ENCODE measurements at regions not wholly inside any gene's neighbourhood (a gene's known extent, or its start where the extent isn't known, plus 50 kb on each side); places are given as distances from the start of the nearest gene placed in this dataset.

DNA sequence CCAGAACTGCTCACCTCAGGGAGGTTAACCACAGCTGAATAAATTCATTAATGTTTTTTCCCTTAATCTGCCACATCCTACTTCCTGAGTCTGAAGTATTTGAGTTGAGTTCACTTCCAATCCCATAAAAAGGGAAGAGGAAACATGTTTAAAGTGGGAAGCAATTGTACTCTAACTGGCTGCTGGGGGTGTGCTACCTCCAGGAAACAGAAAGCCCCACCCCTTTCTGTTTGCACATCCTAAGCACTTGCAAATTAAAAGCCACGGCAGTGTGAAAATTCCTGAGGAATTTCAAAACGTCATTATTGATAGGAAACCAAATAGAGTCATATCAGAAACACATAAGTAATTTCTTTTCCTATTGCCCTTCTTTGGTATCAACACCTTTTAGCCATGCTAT lies 307.0 kb upstream of the NR5A2 start:
- intact Hi-C loops (cut with micrococcal nuclease) = no loop called here

- intact Hi-C loops (cut with micrococcal nuclease) = no loop called here
These were observed 306.5 kb upstream of the NR5A2 start for GRCh38 chr1:199721001-199721400.

- intact Hi-C loops (cut with micrococcal nuclease) = no loop called here
These were observed 304.1 kb upstream of the NR5A2 start for GRCh38 chr1:199723250-199723956.

DNA sequence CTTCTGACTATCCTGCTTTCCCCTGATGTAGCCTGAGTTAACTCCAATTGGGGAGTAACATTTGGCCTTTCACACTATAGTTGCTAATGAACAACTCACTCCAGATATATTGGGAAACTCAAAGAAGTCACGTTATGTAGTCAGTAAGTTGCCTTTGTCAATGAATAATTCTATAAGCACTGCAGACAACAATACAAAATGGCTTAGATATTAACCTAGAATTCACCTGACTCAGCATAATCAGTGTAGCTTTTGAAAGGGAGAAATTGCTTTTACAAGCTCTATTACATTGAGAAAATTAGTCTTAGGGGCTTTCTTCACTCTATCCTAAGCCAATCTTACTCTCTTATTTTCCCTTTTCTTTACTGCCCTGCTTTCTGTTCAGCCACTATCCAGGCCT lies 303.5 kb upstream of the NR5A2 start:
- intact Hi-C loops (cut with micrococcal nuclease) = no loop called here

GRCh38 chr1:199725002-199725565 lies 302.4 kb upstream of the NR5A2 start:
- intact Hi-C loops (cut with micrococcal nuclease) = no loop called here

DNA sequence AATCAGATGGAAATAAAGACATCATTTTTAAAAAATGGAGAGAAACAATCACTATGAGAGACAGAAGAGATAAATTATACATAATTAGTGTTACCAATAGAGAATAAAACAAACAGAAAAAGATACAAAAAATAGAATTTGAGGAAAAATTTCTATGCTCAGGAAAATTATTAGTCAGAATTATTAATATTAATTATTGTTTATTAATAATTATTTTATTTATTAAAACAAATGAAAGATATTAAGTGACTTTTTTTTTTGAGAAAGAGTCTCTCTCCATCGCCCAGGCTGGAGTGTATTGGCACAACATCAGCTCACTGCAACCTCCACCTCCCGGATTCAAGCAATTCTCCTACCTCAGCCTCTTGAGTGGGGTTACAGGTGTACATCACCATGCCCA lies 299.8 kb upstream of the NR5A2 start:
- intact Hi-C loops (cut with micrococcal nuclease) = no loop called here

DNA sequence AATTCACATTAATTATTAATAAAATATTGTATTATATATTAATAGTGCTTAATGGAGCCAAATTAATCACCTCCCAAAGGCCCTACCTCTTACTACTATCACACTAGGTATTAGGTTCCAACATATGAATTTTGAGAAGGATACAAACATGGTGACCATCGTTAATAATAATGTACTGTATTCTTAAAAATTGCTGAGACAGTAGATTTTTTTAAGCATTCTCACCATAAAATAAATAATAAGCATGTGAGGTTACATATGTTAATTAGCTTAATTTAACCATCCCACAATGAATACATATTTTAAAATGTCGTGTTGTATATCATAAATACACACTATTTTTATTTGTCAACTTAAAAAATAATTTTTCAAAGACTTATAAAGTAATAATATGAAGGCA lies 299.2 kb upstream of the NR5A2 start:
- intact Hi-C loops (cut with micrococcal nuclease) = no loop called here

GRCh38 chr1:199733125-199733524 lies 294.4 kb upstream of the NR5A2 start:
- intact Hi-C loops (cut with micrococcal nuclease) = no loop called here

DNA sequence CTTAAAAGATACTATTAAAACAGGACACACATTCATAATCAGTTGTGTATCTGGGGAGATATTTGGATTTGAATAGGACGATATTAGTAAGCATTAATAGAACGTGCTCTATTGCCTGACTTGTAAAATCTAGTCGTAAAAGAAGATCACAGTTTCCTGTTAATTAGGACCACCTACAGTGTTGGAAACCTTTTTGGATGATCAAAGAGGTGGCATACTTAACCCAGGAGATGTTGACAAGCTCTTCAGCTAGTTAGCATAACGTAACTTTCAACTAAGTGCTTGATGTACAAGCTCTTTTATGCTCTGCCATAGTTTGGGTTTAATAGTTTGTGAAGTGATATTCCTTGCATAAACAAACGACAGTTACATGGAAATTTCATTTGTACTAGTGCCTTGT lies 293.3 kb upstream of the NR5A2 start:
- intact Hi-C loops (cut with micrococcal nuclease) = no loop called here

DNA sequence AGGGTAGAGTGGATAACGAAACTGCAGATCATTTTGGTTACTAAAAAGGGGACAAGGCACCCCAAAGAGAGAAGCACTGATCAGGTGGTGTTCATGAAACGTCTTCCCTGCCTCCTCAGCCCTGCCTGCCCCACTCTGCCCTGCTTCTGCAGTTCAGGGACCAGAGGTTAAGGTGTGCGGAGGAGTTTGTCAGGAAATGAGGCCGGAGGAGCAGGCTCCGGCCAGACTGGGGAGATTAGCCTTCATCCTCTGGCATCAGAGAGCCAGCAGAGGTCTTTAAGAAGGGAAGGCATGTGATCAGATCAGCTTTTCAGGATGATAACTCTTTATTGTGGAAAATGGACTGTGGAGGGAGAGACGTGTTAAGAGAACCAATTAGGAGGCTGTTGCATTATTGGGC lies 291.9 kb upstream of the NR5A2 start:
- intact Hi-C loops (cut with micrococcal nuclease) = no loop called here

- intact Hi-C loops (cut with micrococcal nuclease) = no loop called here
These were observed 290.9 kb upstream of the NR5A2 start for GRCh38 chr1:199736646-199737045.

DNA sequence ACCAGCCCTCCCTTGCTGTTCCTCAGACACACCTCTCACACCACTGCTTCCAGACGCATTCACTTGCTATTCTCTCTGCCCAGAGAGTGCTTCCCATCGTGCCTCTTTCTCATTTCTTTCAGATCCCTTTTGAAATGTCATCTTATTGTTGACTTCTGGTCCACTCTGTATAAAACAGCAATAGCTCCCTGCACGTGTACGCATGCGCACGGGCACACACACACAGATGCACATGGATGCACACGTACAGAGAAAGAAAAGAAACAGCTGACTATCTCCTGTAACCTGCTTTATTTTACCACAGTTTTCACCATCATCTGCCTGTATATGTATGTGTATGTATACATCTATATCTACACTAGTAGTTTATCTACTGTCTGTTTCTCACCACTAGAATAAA lies 285.9 kb upstream of the NR5A2 start:
- intact Hi-C loops (cut with micrococcal nuclease) = no loop called here

- intact Hi-C loops (cut with micrococcal nuclease) = no loop called here
These were observed 285.0 kb upstream of the NR5A2 start for GRCh38 chr1:199742547-199742946.

DNA sequence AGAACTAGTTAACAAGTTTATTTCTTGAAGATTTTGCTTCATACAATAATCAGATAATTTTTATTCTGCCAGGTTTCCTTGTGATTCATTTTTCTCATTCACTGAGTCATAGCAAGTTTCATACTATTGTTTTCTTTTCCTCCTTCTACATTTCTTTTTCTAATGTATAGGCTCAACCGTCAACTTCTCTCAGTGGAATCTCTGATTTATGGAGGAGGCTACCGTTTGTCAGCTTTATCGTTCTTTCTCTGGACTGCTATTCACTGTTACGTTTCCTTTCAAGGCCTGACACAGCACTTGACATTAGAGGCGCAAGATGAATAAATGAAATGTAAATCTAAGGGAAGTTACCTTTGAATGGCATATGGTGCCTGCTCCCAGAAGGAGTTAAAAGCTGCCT lies 284.3 kb upstream of the NR5A2 start:
- intact Hi-C loops (cut with micrococcal nuclease) = no loop called here

GRCh38 chr1:199746666-199747384 lies 280.7 kb upstream of the NR5A2 start:
- intact Hi-C loops (cut with micrococcal nuclease) = no loop called here

DNA sequence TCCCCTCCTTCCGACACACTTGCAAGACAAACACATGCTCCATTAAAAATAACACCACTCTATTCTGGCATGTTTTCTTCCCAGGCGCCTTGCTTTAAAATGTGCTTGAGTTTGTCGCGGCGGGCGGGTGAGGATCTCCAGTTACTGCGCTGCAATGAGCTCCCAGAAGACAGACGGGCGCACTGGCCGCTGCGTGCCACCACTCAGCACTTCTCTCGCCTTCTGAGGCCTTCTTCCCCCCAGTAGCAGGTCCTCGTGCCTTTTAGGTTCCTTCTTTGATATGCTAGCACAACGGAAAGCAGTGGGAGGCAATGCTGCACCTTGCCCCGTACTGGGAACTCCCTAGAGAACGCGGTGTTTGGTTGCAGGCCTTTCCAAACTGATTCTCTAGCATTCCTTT lies 279.5 kb upstream of the NR5A2 start:
- intact Hi-C loops (cut with micrococcal nuclease) = no loop called here

- intact Hi-C loops (cut with micrococcal nuclease) = no loop called here
These were observed 276.0 kb upstream of the NR5A2 start for GRCh38 chr1:199751506-199751905.

GRCh38 chr1:199751962-199752687 lies 275.4 kb upstream of the NR5A2 start:
- intact Hi-C loops (cut with micrococcal nuclease) = no loop called here

DNA sequence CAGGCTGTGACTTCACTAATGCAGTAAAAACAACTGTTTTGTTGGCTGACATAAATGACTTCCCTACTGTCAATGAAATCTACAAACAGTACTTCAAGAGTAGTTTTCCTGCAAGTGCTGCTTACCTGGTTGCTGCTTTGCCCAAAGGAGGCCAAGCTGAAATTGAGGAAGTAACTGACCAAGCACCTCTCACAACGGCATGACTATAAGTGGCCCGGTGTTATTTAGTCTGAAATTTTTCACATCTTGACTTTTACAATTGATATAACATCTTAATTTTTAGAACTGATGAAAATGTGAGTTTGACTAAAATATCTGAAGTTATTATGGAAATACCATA lies 274.9 kb upstream of the NR5A2 start:
- intact Hi-C loops (cut with micrococcal nuclease) = no loop called here

DNA sequence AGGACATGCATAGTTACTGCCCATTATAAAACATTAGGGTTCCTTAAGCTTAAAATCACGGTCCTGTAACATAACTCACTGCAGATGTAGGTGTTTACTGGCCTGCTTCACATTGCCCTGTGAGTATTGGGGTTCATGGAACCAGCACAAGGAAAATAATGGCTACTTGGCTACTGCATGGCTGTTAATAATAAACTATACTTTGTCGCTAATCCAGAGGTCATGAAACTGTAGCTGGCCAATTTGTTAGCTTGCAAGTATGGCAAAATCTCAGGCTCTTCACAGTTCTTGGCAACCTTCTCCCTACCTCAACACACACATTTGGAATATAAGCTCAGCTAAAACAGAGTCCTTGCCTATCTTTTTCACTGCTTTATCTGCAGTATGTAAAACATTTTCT lies 274.0 kb upstream of the NR5A2 start:
- intact Hi-C loops (cut with micrococcal nuclease) = no loop called here

GRCh38 chr1:199756066-199756465 lies 271.4 kb upstream of the NR5A2 start:
- intact Hi-C loops (cut with micrococcal nuclease) = no loop called here

DNA sequence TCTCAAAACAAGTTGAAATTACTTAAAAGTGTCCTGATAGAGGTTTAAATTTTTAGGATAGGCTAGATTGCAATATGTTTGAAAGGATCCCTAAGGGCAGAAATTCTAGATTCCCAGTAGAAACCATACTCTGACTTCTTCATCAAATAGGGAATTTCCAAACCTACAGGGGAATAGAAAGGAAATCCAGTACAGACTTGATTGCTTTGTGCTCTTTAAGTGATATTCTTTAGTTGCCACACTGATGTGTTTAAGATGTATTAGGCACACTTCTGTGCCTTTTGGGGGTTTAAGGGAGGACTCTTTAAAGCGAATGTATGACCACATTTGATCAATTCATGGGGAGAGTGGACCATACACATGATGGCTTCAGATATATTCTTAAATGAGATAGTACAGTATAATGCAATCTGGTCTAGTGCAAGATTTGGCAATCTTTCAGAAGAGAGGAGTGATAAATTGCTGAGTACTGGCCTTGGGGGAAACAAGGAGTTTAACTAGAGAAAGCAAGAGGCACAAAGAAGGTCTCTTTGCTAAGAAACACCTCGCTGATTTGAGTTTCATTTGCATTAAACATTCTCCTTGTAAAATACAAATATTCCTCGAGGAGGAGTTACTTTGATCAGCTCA lies 268.8 kb upstream of the NR5A2 start:
- intact Hi-C loops (cut with micrococcal nuclease) = no loop called here
